ENCODE measurements at regions not wholly inside any gene's neighbourhood (a gene's known extent, or its start where the extent isn't known, plus 50 kb on each side); places are given as distances from the start of the nearest gene placed in this dataset.

GRCh38 chrX:121932688-121933087 is 885.3 kb downstream of the GLUD2 start:
- no peak for DNase-seq
- no peak overlapping the region for H3K27ac ChIP-seq (replicated peaks)
- TF ChIP-seq, protein P1, sequence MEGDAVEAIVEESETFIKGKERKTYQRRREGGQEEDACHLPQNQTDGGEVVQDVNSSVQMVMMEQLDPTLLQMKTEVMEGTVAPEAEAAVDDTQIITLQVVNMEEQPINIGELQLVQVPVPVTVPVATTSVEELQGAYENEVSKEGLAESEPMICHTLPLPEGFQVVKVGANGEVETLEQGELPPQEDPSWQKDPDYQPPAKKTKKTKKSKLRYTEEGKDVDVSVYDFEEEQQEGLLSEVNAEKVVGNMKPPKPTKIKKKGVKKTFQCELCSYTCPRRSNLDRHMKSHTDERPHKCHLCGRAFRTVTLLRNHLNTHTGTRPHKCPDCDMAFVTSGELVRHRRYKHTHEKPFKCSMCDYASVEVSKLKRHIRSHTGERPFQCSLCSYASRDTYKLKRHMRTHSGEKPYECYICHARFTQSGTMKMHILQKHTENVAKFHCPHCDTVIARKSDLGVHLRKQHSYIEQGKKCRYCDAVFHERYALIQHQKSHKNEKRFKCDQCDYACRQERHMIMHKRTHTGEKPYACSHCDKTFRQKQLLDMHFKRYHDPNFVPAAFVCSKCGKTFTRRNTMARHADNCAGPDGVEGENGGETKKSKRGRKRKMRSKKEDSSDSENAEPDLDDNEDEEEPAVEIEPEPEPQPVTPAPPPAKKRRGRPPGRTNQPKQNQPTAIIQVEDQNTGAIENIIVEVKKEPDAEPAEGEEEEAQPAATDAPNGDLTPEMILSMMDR (IDR thresholded peaks at IDR 0.05; ENCODE audit: borderline replicate concordance): no peak
- intact Hi-C loops (cut with micrococcal nuclease): no loop called here
- no peak overlapping the region for H3K4me3 ChIP-seq
- no peaks in the 10 kb centered on the region for H3K4me1 ChIP-seq
- H3K9me3 ChIP-seq (replicated peaks): no peaks in the 10 kb centered on the region
- H3K27me3 ChIP-seq (ENCODE audit: low read depth): no peaks in the 10 kb centered on the region
- no peaks in the 10 kb centered on the region for H3K36me3 ChIP-seq

DNA sequence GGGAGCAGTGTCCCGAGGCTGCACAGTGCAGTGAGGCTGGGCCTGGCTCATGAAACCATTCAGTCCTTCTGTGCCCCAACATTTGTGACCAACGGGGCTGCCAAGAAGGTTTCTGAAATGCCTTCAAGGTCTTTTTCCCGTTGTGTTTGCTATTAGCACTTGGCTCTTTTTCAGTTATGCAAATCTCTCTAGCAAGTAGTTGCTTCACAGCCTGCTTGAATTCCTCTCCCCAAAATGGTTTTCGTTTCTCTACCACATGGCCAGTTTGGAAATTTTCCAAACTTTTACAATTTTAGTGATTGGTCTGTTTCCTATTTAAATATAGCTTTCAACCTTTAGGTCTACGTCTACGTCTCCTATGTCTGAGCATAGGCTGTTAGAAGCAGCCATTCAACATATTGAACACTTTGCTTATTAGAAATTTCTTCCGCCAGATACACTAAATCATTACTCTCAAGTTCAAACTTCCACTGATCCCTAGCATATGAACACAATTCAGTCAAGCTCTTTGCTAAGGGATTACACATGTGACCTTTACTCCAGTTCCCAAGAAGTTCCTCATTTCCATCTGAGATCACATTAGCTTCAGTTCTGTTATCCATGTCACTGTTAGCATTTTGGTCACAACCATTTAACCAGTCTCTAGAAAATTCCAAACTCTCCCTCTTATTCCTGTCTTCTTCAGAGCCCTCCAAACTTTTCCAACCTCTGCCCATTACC is 901.8 kb downstream of the GLUD2 start:
- no peaks in the 10 kb centered on the region for H3K27me3 ChIP-seq (ENCODE audit: low read depth)
- TF ChIP-seq, protein P1 (IDR thresholded peaks at IDR 0.05; ENCODE audit: borderline replicate concordance): no peak
- H3K27ac ChIP-seq (replicated peaks): no peak overlapping the region
- H3K4me3 ChIP-seq: no peak overlapping the region
- intact Hi-C loops (cut with micrococcal nuclease): no loop called here
- H3K36me3 ChIP-seq: no peaks in the 10 kb centered on the region
- peaks cover 5% of the 10 kb centered on the region for H3K9me3 ChIP-seq (replicated peaks)
- DNase-seq: no peak
- no peaks in the 10 kb centered on the region for H3K4me1 ChIP-seq

GRCh38 chrX:121958886-121959285 is 911.5 kb downstream of the GLUD2 start:
- H3K27me3 ChIP-seq (ENCODE audit: low read depth): no peaks in the 10 kb centered on the region
- intact Hi-C loops (cut with micrococcal nuclease): no loop called here
- H3K27ac ChIP-seq (replicated peaks): no peak overlapping the region
- H3K9me3 ChIP-seq (replicated peaks): no peaks in the 10 kb centered on the region
- no peaks in the 10 kb centered on the region for H3K36me3 ChIP-seq
- H3K4me3 ChIP-seq: no peak overlapping the region
- TF ChIP-seq, protein P1 (IDR thresholded peaks at IDR 0.05; ENCODE audit: borderline replicate concordance): no peak
- H3K4me1 ChIP-seq: no peaks in the 10 kb centered on the region
- DNase-seq: no peak

- intact Hi-C loops (cut with micrococcal nuclease): no loop called here
- TF ChIP-seq, protein P1 (IDR thresholded peaks at IDR 0.05; ENCODE audit: borderline replicate concordance): no peak
Measured at GRCh38 chrX:121975671-121976070, 928.3 kb downstream of the GLUD2 start.

GRCh38 chrX:121987163-121987562 is 939.8 kb downstream of the GLUD2 start:
- DNase-seq: no peak
- Histone ChIP-seq H3K27ac (replicated peaks) (no peak overlapping the region), H3K36me3 (no peaks in the 10 kb centered on the region), H3K9me3 (replicated peaks) (no peaks in the 10 kb centered on the region), H3K27me3 (ENCODE audit: low read depth) (no peaks in the 10 kb centered on the region), H3K4me3 (no peak overlapping the region), H3K4me1 (no peaks in the 10 kb centered on the region)
- TF ChIP-seq, protein P1 (IDR thresholded peaks at IDR 0.05; ENCODE audit: borderline replicate concordance): no peak
- intact Hi-C loops (cut with micrococcal nuclease): no loop called here

More at GRCh38 chrX:121975671-121976070, 928.3 kb downstream of the GLUD2 start:
- Histone ChIP-seq H3K27ac (replicated peaks) (no peak overlapping the region), H3K27me3 (ENCODE audit: low read depth) (no peaks in the 10 kb centered on the region), H3K36me3 (no peaks in the 10 kb centered on the region), H3K4me3 (no peak overlapping the region), H3K9me3 (replicated peaks) (no peaks in the 10 kb centered on the region), H3K4me1 (no peaks in the 10 kb centered on the region)
- no peak for DNase-seq

Data from left ventricle myocardium inferior (tissue), 1 donor.